ENCODE measurements at regions not wholly inside any gene's neighbourhood (a gene's known extent, or its start where the extent isn't known, plus 50 kb on each side); places are given as distances from the start of the nearest gene placed in this dataset.
A peak's percentile ranks its signal among the peaks of the same experiment; 100 is the strongest.

- Histone ChIP-seq H3K4me1 (peaks cover 75% of the 10 kb centered on the region), H3K36me3 (peaks cover 58% of the 10 kb centered on the region), H3K4me3 (no peak overlapping the region), H3K27me3 (no peaks in the 10 kb centered on the region), H3K9me3 (no peaks in the 10 kb centered on the region), H3K27ac (peak overlapping the region; percentile 85)
- 61% methylated on average over 9 of the region's 35 CpGs for WGBS
- no peak for TF ChIP-seq CTCF (IDR thresholded peaks at IDR 0.05)
- no peak for TF ChIP-seq EP300 (IDR thresholded peaks at IDR 0.05)
- no peak for TF ChIP-seq POLR2A (IDR thresholded peaks at IDR 0.05)
- no peak for TF ChIP-seq POLR2AphosphoS5 (IDR thresholded peaks at IDR 0.05)
- no peak for DNase-seq (ENCODE audit: low spot score in 2 of 2)
Observed at GRCh38 chr12:124396544-124397398, 101.9 kb downstream of the RFLNA start.

GRCh38 chr12:124395986-124396385 is 101.1 kb downstream of the RFLNA start:
- peak overlapping the region; percentile 85 for H3K27ac ChIP-seq
- 81% methylated on average over 7 of the region's 7 CpGs for WGBS
- peaks cover 50% of the 10 kb centered on the region for H3K36me3 ChIP-seq
- peaks cover 83% of the 10 kb centered on the region for H3K4me1 ChIP-seq
- no peaks in the 10 kb centered on the region for H3K9me3 ChIP-seq
- H3K4me3 ChIP-seq, result no peak overlapping the region
- DNase-seq (ENCODE audit: low spot score in 2 of 2), result no peak
- TF ChIP-seq POLR2AphosphoS5 (IDR thresholded peaks at IDR 0.05) (no peak), CTCF (IDR thresholded peaks at IDR 0.05) (no peak), EP300 (IDR thresholded peaks at IDR 0.05) (no peak), POLR2A (IDR thresholded peaks at IDR 0.05) (no peak)
- H3K27me3 ChIP-seq, result no peaks in the 10 kb centered on the region

- no peaks in the 10 kb centered on the region for H3K27me3 ChIP-seq
- H3K9me3 ChIP-seq, result no peaks in the 10 kb centered on the region
- TF ChIP-seq EP300 (IDR thresholded peaks at IDR 0.05), result no peak
- TF ChIP-seq CTCF (IDR thresholded peaks at IDR 0.05), result no peak
- no peak for TF ChIP-seq POLR2A (IDR thresholded peaks at IDR 0.05)
- TF ChIP-seq POLR2AphosphoS5 (IDR thresholded peaks at IDR 0.05), result no peak
- DNase-seq (ENCODE audit: low spot score in 2 of 2), result no peak
- peaks cover 44% of the 10 kb centered on the region for H3K36me3 ChIP-seq
- peaks cover 90% of the 10 kb centered on the region for H3K4me1 ChIP-seq
- no peak overlapping the region for H3K4me3 ChIP-seq
- H3K27ac ChIP-seq, result peak overlapping the region; percentile 85
- WGBS, result 66% methylated on average over 19 of the region's 21 CpGs
Observed at GRCh38 chr12:124395284-124395752, 100.4 kb downstream of the RFLNA start.

- H3K27me3 ChIP-seq, result no peaks in the 10 kb centered on the region
- 50% methylated on average over 5 of the region's 6 CpGs for WGBS
- no peaks in the 10 kb centered on the region for H3K9me3 ChIP-seq
- H3K4me1 ChIP-seq, result peaks cover 96% of the 10 kb centered on the region
- no peak for DNase-seq (ENCODE audit: low spot score in 2 of 2)
- no peak overlapping the region for H3K4me3 ChIP-seq
- TF ChIP-seq POLR2AphosphoS5 (IDR thresholded peaks at IDR 0.05) (no peak), EP300 (IDR thresholded peaks at IDR 0.05) (no peak), CTCF (IDR thresholded peaks at IDR 0.05) (no peak), POLR2A (IDR thresholded peaks at IDR 0.05) (no peak)
- peak overlapping the region; percentile 85 for H3K27ac ChIP-seq
- peaks cover 36% of the 10 kb centered on the region for H3K36me3 ChIP-seq
Observed at GRCh38 chr12:124394462-124395128, 99.7 kb downstream of the RFLNA start.

- Histone ChIP-seq H3K36me3 (peaks cover 29% of the 10 kb centered on the region), H3K4me3 (no peak overlapping the region), H3K27me3 (no peaks in the 10 kb centered on the region), H3K27ac (peak overlapping the region; percentile 91), H3K4me1 (peaks cover 96% of the 10 kb centered on the region), H3K9me3 (no peaks in the 10 kb centered on the region)
- DNase-seq (ENCODE audit: low spot score in 2 of 2), result no peak
- TF ChIP-seq EP300 (IDR thresholded peaks at IDR 0.05) (no peak), POLR2AphosphoS5 (IDR thresholded peaks at IDR 0.05) (no peak), POLR2A (IDR thresholded peaks at IDR 0.05) (no peak), CTCF (IDR thresholded peaks at IDR 0.05) (no peak)
- 90% methylated on average over 6 of the region's 15 CpGs for WGBS
Observed at GRCh38 chr12:124393831-124394230, 98.9 kb downstream of the RFLNA start.
